ENCODE measurements at regions not wholly inside any gene's neighbourhood (a gene's known extent, or its start where the extent isn't known, plus 50 kb on each side); places are given as distances from the start of the nearest gene placed in this dataset.
"Not testable (repeated sequence)": the region's sequence is repeated elsewhere in the genome, so short reads cannot be mapped to it uniquely, and the experiment has no call there.

GRCh38 chr2:208978946-208979345 is 444.9 kb upstream of the MAP2 start:
- in situ Hi-C loops (cut with HindIII; ENCODE audit: low pct_ligation_motif_present, low pct_unique_long_range_greater_than_20kb, low sequenced_read_pairs): no loop called here
- no peak for DNase-seq

DNA sequence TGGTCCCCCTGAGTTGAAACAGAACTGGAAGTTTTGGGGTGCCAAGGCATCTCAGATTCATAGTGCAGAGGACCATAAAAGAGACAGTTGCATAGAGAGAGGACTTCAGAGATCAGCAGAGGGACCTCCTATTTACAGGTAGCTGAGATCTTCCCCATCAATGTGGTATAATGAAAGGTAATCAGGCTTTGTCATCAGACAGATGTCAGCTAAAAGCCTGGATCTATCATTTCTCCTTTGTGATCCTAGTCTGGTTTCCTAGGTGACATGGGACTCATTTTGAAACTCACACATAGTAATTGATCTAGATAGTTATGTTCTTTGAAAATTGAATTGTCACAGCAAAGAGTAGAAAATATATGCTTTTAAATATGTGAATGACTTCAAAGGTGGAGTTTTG is 443.5 kb upstream of the MAP2 start:
- in situ Hi-C loops (cut with HindIII; ENCODE audit: low pct_ligation_motif_present, low pct_unique_long_range_greater_than_20kb, low sequenced_read_pairs): no loop called here
- DNase-seq: no peak

GRCh38 chr2:208982831-208983230 is 441.0 kb upstream of the MAP2 start:
- DNase-seq: no peak
- in situ Hi-C loops (cut with HindIII; ENCODE audit: low pct_ligation_motif_present, low pct_unique_long_range_greater_than_20kb, low sequenced_read_pairs): no loop called here

DNA sequence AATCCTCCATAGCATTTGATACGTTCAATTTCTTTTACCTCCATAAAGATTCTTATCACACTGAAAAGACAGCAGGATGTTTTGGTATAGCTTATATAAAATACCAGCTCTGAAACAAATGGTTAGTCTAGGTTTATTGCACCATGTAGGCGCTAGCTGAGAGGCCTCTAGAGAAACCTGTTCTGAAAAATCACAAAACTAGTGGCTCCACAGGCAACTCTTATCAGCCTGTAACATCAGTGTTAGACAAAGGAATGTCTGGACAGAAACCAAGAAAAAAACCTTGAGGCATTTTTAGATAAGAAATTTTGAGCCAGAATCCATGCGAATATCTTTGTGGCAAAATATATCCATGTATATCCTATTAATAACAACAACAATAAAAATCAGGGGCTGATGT is 440.4 kb upstream of the MAP2 start:
- no peak for DNase-seq
- in situ Hi-C loops (cut with HindIII; ENCODE audit: low pct_ligation_motif_present, low pct_unique_long_range_greater_than_20kb, low sequenced_read_pairs): no loop called here

- in situ Hi-C loops (cut with HindIII; ENCODE audit: low pct_ligation_motif_present, low pct_unique_long_range_greater_than_20kb, low sequenced_read_pairs): no loop called here
- DNase-seq: no peak
Observed at GRCh38 chr2:208984376-208985090, 439.3 kb upstream of the MAP2 start.

- in situ Hi-C loops (cut with HindIII; ENCODE audit: low pct_ligation_motif_present, low pct_unique_long_range_greater_than_20kb, low sequenced_read_pairs): no loop called here
- no peak for DNase-seq
Observed at GRCh38 chr2:208985644-208986043, 438.2 kb upstream of the MAP2 start.

- in situ Hi-C loops (cut with HindIII; ENCODE audit: low pct_ligation_motif_present, low pct_unique_long_range_greater_than_20kb, low sequenced_read_pairs): no loop called here
- no peak for DNase-seq
Observed at GRCh38 chr2:208990716-208991115, 433.1 kb upstream of the MAP2 start.

- in situ Hi-C loops (cut with HindIII; ENCODE audit: low pct_ligation_motif_present, low pct_unique_long_range_greater_than_20kb, low sequenced_read_pairs): no loop called here
- DNase-seq: no peak
Observed at GRCh38 chr2:208999911-209000310, 423.9 kb upstream of the MAP2 start.

- in situ Hi-C loops (cut with HindIII; ENCODE audit: low pct_ligation_motif_present, low pct_unique_long_range_greater_than_20kb, low sequenced_read_pairs): no loop called here
- no peak for DNase-seq
Observed at GRCh38 chr2:209002054-209002453, 421.8 kb upstream of the MAP2 start.

- no peak for DNase-seq
- in situ Hi-C loops (cut with HindIII; ENCODE audit: low pct_ligation_motif_present, low pct_unique_long_range_greater_than_20kb, low sequenced_read_pairs): no loop called here
Observed at GRCh38 chr2:209005371-209005770, 418.5 kb upstream of the MAP2 start.

- in situ Hi-C loops (cut with HindIII; ENCODE audit: low pct_ligation_motif_present, low pct_unique_long_range_greater_than_20kb, low sequenced_read_pairs): no loop called here
- DNase-seq: no peak
Observed at GRCh38 chr2:209008636-209009287, 415.1 kb upstream of the MAP2 start.

GRCh38 chr2:209018633-209019032 is 405.2 kb upstream of the MAP2 start:
- in situ Hi-C loops (cut with HindIII; ENCODE audit: low pct_ligation_motif_present, low pct_unique_long_range_greater_than_20kb, low sequenced_read_pairs); DNase-seq: not testable (repeated sequence)

DNA sequence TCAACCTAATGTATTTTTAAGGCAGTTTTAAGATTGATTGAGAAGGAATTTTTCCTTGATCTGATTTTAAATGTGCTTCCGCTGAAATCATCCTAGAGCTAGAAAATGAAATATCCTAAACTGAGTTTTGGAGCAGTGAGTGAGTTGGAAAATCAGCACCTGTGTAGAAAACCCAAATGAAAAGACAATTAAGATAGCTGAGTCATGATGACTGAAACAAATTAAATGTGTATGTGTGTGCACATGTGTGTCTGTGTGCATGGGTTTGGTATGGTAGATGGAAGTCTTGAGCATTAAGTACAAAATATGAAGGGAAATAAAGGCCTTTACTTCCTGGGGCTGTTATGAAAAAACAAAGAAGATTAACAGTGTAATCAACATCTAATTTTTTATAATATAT is 394.6 kb upstream of the MAP2 start:
- in situ Hi-C loops (cut with HindIII; ENCODE audit: low pct_ligation_motif_present, low pct_unique_long_range_greater_than_20kb, low sequenced_read_pairs): no loop called here
- no peak for DNase-seq

GRCh38 chr2:209044307-209044706 is 379.5 kb upstream of the MAP2 start:
- in situ Hi-C loops (cut with HindIII; ENCODE audit: low pct_ligation_motif_present, low pct_unique_long_range_greater_than_20kb, low sequenced_read_pairs): no loop called here
- no peak for DNase-seq

DNA sequence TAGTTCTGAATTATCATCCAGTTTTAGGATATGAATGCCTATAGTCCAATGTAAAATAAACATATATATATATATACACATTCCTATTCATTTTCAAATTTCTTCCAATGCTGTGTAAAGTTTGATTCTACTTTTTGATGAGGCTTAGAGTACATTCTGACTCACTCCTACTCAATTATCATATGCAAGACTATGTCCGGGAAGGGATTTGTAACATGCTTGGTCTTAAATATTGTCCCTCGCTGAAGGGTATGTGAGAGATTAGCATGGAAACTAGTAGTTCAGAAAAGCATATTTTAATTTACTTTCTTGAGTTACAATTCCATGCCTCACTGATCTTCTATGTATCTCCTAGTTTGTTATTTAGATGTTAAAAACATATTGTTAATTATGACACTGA is 377.7 kb upstream of the MAP2 start:
- DNase-seq: no peak
- in situ Hi-C loops (cut with HindIII; ENCODE audit: low pct_ligation_motif_present, low pct_unique_long_range_greater_than_20kb, low sequenced_read_pairs): no loop called here

- in situ Hi-C loops (cut with HindIII; ENCODE audit: low pct_ligation_motif_present, low pct_unique_long_range_greater_than_20kb, low sequenced_read_pairs): no loop called here
Observed at GRCh38 chr2:209049608-209050007, 374.2 kb upstream of the MAP2 start.

DNA sequence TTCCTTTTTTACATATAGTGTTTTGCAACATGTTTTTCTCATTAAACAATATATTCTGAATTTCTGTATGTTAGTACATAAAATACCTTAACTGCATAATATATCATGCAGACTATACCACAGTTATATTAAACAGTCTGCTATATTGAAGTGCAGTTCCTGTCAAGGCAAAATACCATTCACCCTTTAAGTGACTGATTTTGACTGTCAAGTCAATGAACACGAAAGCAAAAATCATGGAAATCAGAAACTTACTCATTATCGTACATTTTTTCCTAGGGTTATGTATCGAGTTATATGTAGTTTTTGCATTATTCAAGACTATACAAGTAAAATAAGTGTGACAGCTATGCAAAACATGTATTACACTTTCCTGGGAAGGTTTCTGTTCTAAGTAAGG is 361.6 kb upstream of the MAP2 start:
- DNase-seq: no peak
- in situ Hi-C loops (cut with HindIII; ENCODE audit: low pct_ligation_motif_present, low pct_unique_long_range_greater_than_20kb, low sequenced_read_pairs): no loop called here

More at GRCh38 chr2:209049608-209050007, 374.2 kb upstream of the MAP2 start:
- DNase-seq: no peak

- in situ Hi-C loops (cut with HindIII; ENCODE audit: low pct_ligation_motif_present, low pct_unique_long_range_greater_than_20kb, low sequenced_read_pairs): no loop called here
- DNase-seq: no peak
Observed at GRCh38 chr2:209070262-209070661, 353.6 kb upstream of the MAP2 start.

- DNase-seq: no peak
Observed at GRCh38 chr2:209073151-209073550, 350.7 kb upstream of the MAP2 start.

DNA sequence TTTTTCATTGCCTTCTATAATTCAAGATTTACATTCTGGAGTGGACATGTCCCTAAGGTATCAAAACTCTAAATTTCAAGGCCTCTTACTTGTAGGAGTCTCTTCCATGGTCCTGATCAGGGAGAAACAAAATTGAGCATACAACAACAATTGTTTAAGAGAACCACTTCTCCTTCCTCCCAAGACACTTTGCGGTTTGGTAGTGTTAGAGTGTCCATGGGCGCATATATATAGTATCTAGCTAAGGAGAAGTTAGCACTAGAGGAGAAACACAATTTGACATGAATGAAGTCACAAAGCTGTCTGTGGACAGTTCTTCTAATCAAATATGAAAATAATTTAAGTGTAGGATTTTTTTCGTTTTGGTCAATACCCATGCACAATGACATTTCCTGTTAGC is 349.1 kb upstream of the MAP2 start:
- in situ Hi-C loops (cut with HindIII; ENCODE audit: low pct_ligation_motif_present, low pct_unique_long_range_greater_than_20kb, low sequenced_read_pairs): no loop called here
- DNase-seq: no peak

More at GRCh38 chr2:209073151-209073550, 350.7 kb upstream of the MAP2 start:
- in situ Hi-C loops (cut with HindIII; ENCODE audit: low pct_ligation_motif_present, low pct_unique_long_range_greater_than_20kb, low sequenced_read_pairs): no loop called here
